Urinary bladder (tissue), 3 donors: ENCODE measurements at regions not wholly inside any gene's neighbourhood (a gene's known extent, or its start where the extent isn't known, plus 50 kb on each side); places are given as distances from the start of the nearest gene placed in this dataset.

Source experiments
- DNase-seq: peaks from one replicate; pipeline ENCODE4 v3.0.0-alpha.2; 2015; ENCODE audit errors: extremely low spot score
- H3K27ac ChIP-seq: one replicate; pipeline ENCODE4 v1.5.1; 2013; ENCODE audit warnings: low read depth, mild to moderate bottlenecking, moderate library complexity
- H3K36me3 ChIP-seq: one replicate; pipeline ENCODE4 v1.6.1; 2013; ENCODE audit warnings: mild to moderate bottlenecking, moderate library complexity; ENCODE audit not compliant: insufficient read depth
- H3K4me1 ChIP-seq: one replicate; pipeline ENCODE4 v1.6.1; 2013; ENCODE audit warnings: mild to moderate bottlenecking, moderate library complexity; ENCODE audit not compliant: insufficient read depth
- H3K4me3 ChIP-seq: one replicate; pipeline ENCODE4 v1.5.1; 2013; ENCODE audit warnings: low read depth, low read length
- WGBS: extraction: QIAGEN DNeasy Blood & Tissue Kit; methylation state at CpG from one replicate; pipeline ENCODE4 v1.1.7; 2013; 5-methylcytosine and 5-hydroxymethylcytosine counted together
- donor health status: healthy with polysubstance abuse.
- donor health status: healthy.

- Histone ChIP-seq H3K27ac (no peak overlapping the region), H3K36me3 (no peaks in the 10 kb centered on the region), H3K4me1 (no peaks in the 10 kb centered on the region), H3K4me3 (no peak overlapping the region)
- WGBS: 81% methylated on average over 4 of the region's 4 CpGs
- DNase-seq: no peak
Measured at GRCh38 chr13:43991773-43992201, 112.1 kb downstream of the LACC1 start.

GRCh38 chr13:43992211-43992610 is 112.5 kb downstream of the LACC1 start:
- DNase-seq: no peak
- Histone ChIP-seq H3K36me3 (no peaks in the 10 kb centered on the region), H3K4me3 (no peak overlapping the region), H3K4me1 (no peaks in the 10 kb centered on the region), H3K27ac (no peak overlapping the region)
- WGBS: 66% methylated on average over 1 of the region's 1 CpG

DNA sequence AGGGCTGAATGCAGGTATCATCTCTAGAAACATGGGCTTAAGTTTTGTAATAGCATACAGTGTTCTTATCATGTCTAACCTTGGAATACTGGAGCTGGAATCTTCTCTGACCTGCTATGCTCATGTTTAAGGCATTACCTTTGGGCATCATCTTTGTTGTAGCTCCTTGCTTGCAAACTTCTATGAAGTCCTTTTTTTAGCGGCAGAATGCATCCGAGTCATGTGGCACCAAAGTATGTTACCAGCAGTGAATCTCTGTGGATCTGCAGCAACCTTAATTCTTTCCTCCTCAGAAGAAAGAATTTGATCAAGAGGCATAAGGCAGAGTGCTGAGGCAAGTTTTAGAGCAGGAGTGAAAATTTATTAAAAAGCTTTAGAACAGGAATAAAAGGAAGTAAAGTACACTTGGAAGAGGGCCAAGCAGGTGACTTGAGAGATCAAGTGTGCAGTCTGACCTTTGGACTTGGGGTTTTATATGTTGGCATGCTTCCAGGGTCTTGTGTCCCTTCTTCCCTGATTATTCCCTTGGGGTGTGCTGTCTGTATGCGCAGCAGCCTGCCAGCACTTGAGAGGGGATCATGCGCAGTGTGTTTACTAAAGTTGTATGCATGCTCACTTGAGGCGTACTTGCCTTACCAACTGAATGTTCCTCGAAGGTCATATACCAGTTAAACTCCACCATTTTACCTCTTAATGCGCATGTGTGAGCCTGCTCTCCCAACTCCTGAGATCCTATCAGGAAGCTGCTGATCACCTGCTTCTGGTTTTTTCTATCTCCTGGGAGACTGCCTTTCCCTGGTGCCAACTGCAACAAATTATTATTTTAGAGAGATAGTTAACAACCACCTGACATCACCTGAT is 115.5 kb downstream of the LACC1 start:
- no peaks in the 10 kb centered on the region for H3K36me3 ChIP-seq
- no peak overlapping the region for H3K27ac ChIP-seq
- 90% methylated on average over 7 of the region's 7 CpGs for WGBS
- no peak for DNase-seq
- H3K4me1 ChIP-seq: no peaks in the 10 kb centered on the region
- no peak overlapping the region for H3K4me3 ChIP-seq

- 76% methylated on average over 1 of the region's 1 CpG for WGBS
- no peak for DNase-seq
- Histone ChIP-seq H3K4me3 (no peak overlapping the region), H3K27ac (no peak overlapping the region), H3K4me1 (no peaks in the 10 kb centered on the region), H3K36me3 (no peaks in the 10 kb centered on the region)
Measured at GRCh38 chr13:43996221-43996620, 116.5 kb downstream of the LACC1 start.

DNA sequence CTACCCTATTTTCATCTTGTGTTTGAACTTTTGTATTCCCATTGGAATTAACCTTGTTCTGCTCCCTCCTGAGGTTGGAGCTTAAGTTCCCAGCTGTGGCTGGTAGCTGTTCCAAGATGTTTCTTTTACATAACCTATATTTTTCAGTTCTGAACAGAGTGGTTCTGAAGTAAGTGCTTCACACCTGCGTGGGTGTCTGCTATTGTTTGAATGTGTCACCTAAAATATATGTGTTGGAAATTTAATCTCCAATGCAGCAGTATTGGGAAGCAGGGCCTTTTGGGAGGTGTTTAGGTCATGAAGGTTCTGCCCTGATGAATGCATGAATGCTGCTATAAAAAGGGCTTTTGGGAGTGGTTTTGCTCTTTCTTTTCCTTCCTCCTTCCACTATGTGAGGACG is 123.8 kb downstream of the LACC1 start:
- DNase-seq: no peak
- 77% methylated on average over 2 of the region's 2 CpGs for WGBS
- Histone ChIP-seq H3K4me3 (no peak overlapping the region), H3K4me1 (no peaks in the 10 kb centered on the region), H3K36me3 (no peaks in the 10 kb centered on the region), H3K27ac (no peak overlapping the region)

- Histone ChIP-seq H3K36me3 (no peaks in the 10 kb centered on the region), H3K27ac (no peak overlapping the region), H3K4me1 (no peaks in the 10 kb centered on the region), H3K4me3 (no peak overlapping the region)
- no peak for DNase-seq
- WGBS: 70% methylated on average over 3 of the region's 3 CpGs
Measured at GRCh38 chr13:44004878-44005277, 125.2 kb downstream of the LACC1 start.

DNA sequence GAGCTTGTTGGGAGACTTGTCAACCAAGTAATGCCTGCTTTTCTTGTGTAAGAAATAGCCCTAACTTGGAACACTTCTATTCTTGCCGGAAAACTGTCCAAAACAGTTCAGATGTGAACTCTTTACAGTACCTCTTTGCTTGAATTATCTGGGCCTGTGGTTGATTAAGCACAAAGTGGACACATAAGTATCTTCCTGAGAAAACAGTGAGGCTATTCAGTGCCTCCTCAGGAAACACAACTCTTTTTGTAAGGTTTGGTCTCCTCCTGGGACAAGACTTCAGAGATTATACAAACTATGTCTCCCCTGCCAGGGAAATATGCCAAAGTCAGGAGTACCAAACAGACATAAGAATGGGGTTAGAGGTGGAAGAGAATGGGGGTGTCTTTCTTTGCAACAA is 127.7 kb downstream of the LACC1 start:
- no peaks in the 10 kb centered on the region for H3K4me1 ChIP-seq
- no peak overlapping the region for H3K27ac ChIP-seq
- DNase-seq: no peak
- no peak overlapping the region for H3K4me3 ChIP-seq
- WGBS: 95% methylated on average over 1 of the region's 1 CpG
- no peaks in the 10 kb centered on the region for H3K36me3 ChIP-seq

DNA sequence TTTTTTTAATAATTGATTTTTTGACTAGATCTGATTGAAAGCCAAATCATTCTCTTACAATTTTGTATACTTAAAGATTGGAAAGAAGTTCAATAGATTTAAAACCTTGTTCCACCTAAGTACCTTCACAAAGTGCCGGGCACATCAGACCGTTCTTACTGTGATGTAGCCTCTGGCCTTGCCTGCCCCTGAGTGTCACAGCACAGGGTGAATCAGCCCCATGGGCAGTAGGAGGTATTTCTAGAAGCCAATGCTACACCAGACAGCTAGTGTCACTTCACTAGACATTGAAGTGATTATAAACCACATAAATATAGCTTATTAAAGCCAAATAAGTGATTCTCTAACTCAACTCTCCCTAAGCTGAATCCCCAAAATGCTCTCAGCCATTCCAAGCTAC is 131.3 kb downstream of the LACC1 start:
- WGBS: 97% methylated on average over 2 of the region's 2 CpGs
- no peaks in the 10 kb centered on the region for H3K4me1 ChIP-seq
- DNase-seq: no peak

GRCh38 chr13:44012910-44013757 is 133.4 kb downstream of the LACC1 start:
- no peak overlapping the region for H3K27ac ChIP-seq
- DNase-seq: no peak
- H3K4me3 ChIP-seq: no peak overlapping the region
- H3K36me3 ChIP-seq: no peaks in the 10 kb centered on the region
- H3K4me1 ChIP-seq: no peaks in the 10 kb centered on the region
- 29% methylated on average over 8 of the region's 8 CpGs for WGBS

More for the DNA sequence above, 131.3 kb downstream of the LACC1 start:
- Histone ChIP-seq H3K27ac (no peak overlapping the region), H3K36me3 (no peaks in the 10 kb centered on the region), H3K4me3 (no peak overlapping the region)

DNA sequence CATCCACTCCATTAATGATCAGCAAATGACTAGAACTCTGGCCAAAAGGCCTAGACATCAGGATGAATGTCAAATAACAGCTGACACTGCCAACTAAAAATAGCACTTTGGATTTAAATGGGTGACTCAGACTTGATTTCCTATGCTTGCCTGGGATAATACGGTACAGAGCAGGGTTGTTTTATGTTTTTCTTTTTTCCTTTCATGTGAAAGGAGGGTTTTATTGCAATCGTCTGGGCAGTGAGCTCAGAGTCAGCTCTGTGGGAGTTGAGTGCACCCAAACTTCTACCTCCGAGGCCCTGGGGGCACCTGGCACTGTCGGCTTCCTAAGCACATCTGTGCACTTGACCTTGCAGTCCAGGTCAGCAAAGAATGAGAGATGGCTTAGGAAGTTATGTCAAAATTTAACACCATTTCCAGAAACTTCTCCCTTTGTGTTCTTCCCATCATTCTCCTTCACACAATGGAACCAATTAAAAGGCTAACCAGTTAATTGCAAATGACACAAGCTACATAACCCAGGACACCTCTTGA is 134.1 kb downstream of the LACC1 start:
- DNase-seq: no peak
- no peak overlapping the region for H3K27ac ChIP-seq
- H3K4me3 ChIP-seq: no peak overlapping the region
- H3K36me3 ChIP-seq: no peaks in the 10 kb centered on the region
- WGBS: 17% methylated on average over 4 of the region's 4 CpGs
- no peaks in the 10 kb centered on the region for H3K4me1 ChIP-seq

DNA sequence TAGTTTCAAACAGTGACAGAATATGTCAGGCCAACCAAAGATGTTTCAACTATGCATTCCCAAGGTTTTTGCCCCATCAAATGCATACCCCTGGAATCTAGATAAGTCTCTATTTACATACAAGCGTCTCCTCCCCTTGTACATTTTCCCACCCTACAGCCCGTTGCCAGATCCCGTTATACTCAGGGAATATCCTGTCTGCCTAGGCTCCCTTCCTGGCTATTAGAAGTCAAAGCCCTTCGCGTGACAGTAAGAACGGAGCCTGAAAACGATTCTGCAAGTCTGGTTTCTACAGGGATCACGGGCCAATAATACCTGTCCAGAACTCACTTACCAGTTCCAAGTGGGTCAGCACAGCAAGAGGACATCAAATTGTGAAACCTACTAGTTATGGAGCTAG is 134.8 kb downstream of the LACC1 start:
- no peak overlapping the region for H3K4me3 ChIP-seq
- DNase-seq: no peak
- 73% methylated on average over 8 of the region's 8 CpGs for WGBS
- H3K36me3 ChIP-seq: no peaks in the 10 kb centered on the region
- H3K27ac ChIP-seq: no peak overlapping the region
- H3K4me1 ChIP-seq: no peaks in the 10 kb centered on the region

DNA sequence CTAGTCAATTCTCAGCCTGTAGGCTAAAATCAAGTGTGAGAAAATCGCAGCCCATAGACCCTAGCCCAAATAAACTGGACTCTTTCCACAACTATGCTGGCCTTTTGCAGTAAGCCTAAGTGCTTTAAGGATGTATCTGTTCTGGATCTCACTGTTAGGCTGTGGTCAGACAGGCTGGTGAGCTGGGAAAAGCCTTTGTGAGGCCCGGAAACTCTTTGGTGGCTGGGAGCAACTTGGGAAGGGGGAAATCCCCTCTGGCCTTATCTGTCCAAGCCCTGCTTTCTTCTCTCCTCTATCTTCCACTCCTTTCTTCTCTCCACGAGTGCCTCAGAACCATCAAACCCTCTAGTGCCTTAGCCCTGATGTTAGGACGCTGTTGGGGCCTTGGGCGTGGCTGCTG is 135.4 kb downstream of the LACC1 start:
- DNase-seq: no peak
- no peak overlapping the region for H3K27ac ChIP-seq
- 92% methylated on average over 5 of the region's 5 CpGs for WGBS
- no peaks in the 10 kb centered on the region for H3K36me3 ChIP-seq
- H3K4me1 ChIP-seq: no peaks in the 10 kb centered on the region
- no peak overlapping the region for H3K4me3 ChIP-seq

- 94% methylated on average over 6 of the region's 6 CpGs for WGBS
- H3K27ac ChIP-seq: no peak overlapping the region
- DNase-seq: no peak
- no peaks in the 10 kb centered on the region for H3K36me3 ChIP-seq
- no peak overlapping the region for H3K4me3 ChIP-seq
- no peaks in the 10 kb centered on the region for H3K4me1 ChIP-seq
Measured at GRCh38 chr13:44015811-44016210, 136.1 kb downstream of the LACC1 start.
